ENCODE measurements at regions not wholly inside any gene's neighbourhood (a gene's known extent, or its start where the extent isn't known, plus 50 kb on each side); places are given as distances from the start of the nearest gene placed in this dataset.

GRCh38 chr3:95310560-95310959 lies 1247.7 kb downstream of the NSUN3 start:
- H3K27me3 ChIP-seq, result no peaks in the 10 kb centered on the region
- no peak overlapping the region for H3K27ac ChIP-seq
- intact Hi-C loops (cut with DNase I), result no loop called here
- no peaks in the 10 kb centered on the region for H3K36me3 ChIP-seq (replicated peaks in 1 of 2)
- H3K9me3 ChIP-seq (replicated peaks in 1 of 3), result no peaks in the 10 kb centered on the region
- H3K4me1 ChIP-seq (replicated peaks in 1 of 2), result no peaks in the 10 kb centered on the region
- WGBS, 4 donors, result 72 to 91% (median 83%) methylated on average over 2 of the region's 2 CpGs
- no peak for DNase-seq
- TF ChIP-seq POLR2A (IDR thresholded peaks at IDR 0.05), result no peak
- TF ChIP-seq, protein P1, sequence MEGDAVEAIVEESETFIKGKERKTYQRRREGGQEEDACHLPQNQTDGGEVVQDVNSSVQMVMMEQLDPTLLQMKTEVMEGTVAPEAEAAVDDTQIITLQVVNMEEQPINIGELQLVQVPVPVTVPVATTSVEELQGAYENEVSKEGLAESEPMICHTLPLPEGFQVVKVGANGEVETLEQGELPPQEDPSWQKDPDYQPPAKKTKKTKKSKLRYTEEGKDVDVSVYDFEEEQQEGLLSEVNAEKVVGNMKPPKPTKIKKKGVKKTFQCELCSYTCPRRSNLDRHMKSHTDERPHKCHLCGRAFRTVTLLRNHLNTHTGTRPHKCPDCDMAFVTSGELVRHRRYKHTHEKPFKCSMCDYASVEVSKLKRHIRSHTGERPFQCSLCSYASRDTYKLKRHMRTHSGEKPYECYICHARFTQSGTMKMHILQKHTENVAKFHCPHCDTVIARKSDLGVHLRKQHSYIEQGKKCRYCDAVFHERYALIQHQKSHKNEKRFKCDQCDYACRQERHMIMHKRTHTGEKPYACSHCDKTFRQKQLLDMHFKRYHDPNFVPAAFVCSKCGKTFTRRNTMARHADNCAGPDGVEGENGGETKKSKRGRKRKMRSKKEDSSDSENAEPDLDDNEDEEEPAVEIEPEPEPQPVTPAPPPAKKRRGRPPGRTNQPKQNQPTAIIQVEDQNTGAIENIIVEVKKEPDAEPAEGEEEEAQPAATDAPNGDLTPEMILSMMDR (IDR thresholded peaks at IDR 0.05), result no peak
- H3K4me3 ChIP-seq, result no peak overlapping the region

DNA sequence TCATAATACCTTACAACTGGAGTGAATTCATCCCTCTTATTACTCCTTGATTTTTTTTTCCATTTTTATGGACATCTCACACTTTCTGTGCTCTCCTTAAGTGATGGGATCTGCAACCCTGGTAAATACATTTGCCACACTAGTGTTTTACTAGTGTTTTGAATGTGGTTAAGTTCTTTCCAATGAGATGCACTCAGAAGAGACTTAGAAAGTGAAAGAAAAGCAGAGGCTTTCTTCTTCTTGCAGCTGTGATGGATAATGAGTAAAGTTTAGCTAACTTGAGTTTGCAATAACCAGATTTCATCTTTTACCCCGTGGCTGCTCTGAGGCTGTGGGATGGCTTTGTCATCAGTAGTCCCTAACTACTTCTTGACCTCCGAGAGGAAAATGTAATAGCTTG lies 1248.4 kb downstream of the NSUN3 start:
- H3K9me3 ChIP-seq (replicated peaks in 1 of 3), result no peaks in the 10 kb centered on the region
- intact Hi-C loops (cut with DNase I), result no loop called here
- no peak for DNase-seq
- WGBS, 4 donors, result 38 to 59% (median 51%) methylated on average over 2 of the region's 2 CpGs
- H3K27ac ChIP-seq, result no peak overlapping the region
- H3K4me1 ChIP-seq (replicated peaks in 1 of 2), result no peaks in the 10 kb centered on the region
- H3K4me3 ChIP-seq, result no peak overlapping the region
- H3K27me3 ChIP-seq, result no peaks in the 10 kb centered on the region
- no peaks in the 10 kb centered on the region for H3K36me3 ChIP-seq (replicated peaks in 1 of 2)
- no peak for TF ChIP-seq POLR2A (IDR thresholded peaks at IDR 0.05)
- TF ChIP-seq, protein P1 (IDR thresholded peaks at IDR 0.05), result no peak

DNA sequence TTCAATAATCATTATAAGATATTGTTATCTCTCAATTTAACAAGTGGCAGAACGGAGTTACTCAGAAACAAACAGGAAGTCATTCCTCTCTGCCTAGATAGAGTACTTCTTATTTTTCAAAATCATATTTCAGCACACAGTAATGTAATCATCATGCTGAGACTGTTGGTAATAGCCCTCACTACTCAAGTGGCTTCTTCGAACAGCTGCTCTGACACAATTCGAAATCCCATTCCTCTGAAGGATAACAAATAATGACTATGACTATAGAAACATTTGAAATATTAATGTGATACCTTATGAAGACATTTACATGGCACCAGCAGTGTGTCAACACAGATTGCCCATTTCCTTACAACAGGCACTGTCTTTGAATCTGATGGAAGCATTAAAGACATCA lies 1249.8 kb downstream of the NSUN3 start:
- H3K36me3 ChIP-seq (replicated peaks in 1 of 2), result no peaks in the 10 kb centered on the region
- WGBS, 4 donors, result 55 to 78% (median 65%) methylated on average over 3 of the region's 3 CpGs
- TF ChIP-seq, protein P1 (IDR thresholded peaks at IDR 0.05), result no peak
- no peak for TF ChIP-seq POLR2A (IDR thresholded peaks at IDR 0.05)
- intact Hi-C loops (cut with DNase I), result no loop called here
- no peak overlapping the region for H3K4me3 ChIP-seq
- H3K27me3 ChIP-seq, result no peaks in the 10 kb centered on the region
- H3K4me1 ChIP-seq (replicated peaks in 1 of 2), result no peaks in the 10 kb centered on the region
- no peaks in the 10 kb centered on the region for H3K9me3 ChIP-seq (replicated peaks in 1 of 3)
- DNase-seq, result no peak
- no peak overlapping the region for H3K27ac ChIP-seq

DNA sequence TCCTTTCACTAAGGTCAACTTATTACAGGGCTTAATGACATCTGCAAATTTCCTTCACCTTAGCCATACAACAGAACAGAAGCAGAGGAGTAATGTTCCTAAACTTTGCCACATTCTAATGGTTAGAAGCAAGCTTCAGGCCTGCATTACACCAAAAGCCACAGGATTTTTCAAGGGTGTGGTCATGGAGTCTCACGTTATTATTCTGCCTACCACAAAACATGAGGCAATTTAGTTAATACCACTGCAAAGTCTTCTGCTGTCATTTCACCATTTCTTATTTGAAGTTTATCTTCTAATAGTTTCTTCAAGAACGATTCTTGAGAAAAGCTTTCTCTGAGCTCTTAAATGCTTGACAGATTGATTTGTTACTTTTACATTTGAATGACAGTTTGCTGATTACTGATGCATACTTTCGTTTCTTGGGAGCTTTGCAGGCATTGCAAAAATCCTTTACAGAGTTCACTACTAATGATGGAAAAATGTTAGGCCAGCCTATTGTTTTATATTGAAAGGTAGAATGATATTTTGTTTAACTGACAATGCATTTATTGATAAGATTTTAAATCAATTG lies 1257.1 kb downstream of the NSUN3 start:
- H3K9me3 ChIP-seq (replicated peaks in 1 of 3), result no peaks in the 10 kb centered on the region
- no peak overlapping the region for H3K27ac ChIP-seq
- 58 to 73% (median 64%) methylated on average over 3 of the region's 3 CpGs for WGBS, 4 donors
- no peaks in the 10 kb centered on the region for H3K36me3 ChIP-seq (replicated peaks in 1 of 2)
- H3K27me3 ChIP-seq, result no peaks in the 10 kb centered on the region
- H3K4me1 ChIP-seq (replicated peaks in 1 of 2), result no peaks in the 10 kb centered on the region
- DNase-seq, result no peak
- TF ChIP-seq, protein P1 (IDR thresholded peaks at IDR 0.05), result no peak
- no peak for TF ChIP-seq POLR2A (IDR thresholded peaks at IDR 0.05)
- intact Hi-C loops (cut with DNase I), result no loop called here
- no peak overlapping the region for H3K4me3 ChIP-seq
